Stimulated activated CD8-positive, alpha-beta memory T cell treated with anti-CD3 and anti-CD28 coated beads, Interleukin-4, amount 100 ng/mL, for 24 hours (primary cell): ENCODE measurements at regions not wholly inside any gene's neighbourhood (a gene's known extent, or its start where the extent isn't known, plus 50 kb on each side); places are given as distances from the start of the nearest gene placed in this dataset.

Source experiments
- DNase-seq: peaks from one replicate; pipeline ENCODE4 v3.0.0-alpha.2; 2020; ENCODE audit warnings: low read depth

DNA sequence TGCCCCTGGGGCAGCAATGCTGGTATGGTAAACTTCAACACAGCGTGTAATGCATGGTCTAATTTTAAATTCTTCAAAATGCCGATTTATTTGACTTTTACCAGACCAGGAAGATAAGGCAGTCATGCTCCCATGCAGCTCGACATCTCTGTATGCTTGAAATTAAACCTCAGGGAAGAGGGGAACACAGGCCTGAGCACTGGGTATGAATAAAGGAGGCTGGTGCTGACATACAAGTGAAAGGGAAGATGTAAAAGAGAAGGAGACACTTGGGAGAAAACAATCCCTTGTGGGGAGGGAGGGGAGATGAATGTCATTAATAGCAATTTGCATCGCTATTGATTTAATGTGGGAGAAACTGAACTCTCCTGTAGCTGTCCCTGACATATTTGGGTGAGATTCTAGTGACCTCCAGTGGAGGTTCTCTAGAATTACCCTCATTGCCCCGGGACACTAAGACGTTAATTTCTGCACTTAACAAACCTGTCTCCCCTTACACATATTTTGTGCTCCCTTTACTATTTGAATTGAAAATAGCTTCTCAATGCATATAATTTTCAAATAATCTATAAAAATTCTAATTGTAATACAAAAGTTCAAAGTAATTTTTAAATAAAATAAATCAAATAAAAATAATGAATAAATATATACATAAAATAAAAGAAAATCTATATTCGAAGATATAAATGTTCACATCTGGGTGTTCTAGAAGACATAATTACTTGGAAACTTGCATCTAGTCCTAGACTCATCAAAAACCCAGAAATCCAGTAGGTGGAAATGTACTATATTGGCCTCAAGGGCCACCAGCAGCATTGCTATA is 283.1 kb downstream of the LMX1A start:
- no peak for DNase-seq

DNA sequence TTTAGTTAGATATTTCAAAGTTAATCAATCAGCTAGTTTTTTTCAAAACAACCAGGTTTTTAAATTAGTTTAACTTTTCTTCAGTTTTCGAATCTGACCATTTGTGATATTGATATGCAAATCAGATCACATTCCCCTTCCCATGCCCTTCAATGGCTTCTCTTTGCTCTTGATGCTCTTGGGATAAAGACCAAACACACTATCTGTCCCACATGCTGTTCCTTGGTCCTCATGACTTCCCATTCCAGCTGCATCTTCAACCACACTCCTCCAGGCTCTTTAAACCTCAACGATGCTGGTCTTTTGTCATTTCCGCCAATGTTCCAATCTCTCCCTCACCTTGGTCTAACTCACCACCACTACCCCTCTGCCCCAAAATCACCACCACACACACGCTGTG is 285.8 kb downstream of the LMX1A start:
- no peak for DNase-seq

DNA sequence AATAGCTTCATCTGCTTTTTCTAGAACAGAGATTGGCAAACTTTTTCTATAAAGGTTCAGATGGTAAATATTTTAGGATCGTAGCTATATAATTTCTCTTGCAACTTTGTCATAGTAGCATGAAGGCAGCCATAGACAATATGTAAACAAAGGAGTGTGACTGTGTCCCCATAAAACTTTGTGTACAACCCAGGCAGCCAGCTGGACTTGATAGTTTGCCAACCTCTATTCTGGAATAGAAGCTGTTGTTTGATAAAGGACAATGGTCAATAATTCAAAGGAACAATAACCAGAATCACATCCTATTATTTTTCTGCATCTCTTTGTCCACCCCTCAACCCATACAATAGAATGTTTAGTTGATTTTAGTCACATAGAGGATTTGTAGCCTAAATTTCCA is 286.7 kb downstream of the LMX1A start:
- no peak for DNase-seq

DNA sequence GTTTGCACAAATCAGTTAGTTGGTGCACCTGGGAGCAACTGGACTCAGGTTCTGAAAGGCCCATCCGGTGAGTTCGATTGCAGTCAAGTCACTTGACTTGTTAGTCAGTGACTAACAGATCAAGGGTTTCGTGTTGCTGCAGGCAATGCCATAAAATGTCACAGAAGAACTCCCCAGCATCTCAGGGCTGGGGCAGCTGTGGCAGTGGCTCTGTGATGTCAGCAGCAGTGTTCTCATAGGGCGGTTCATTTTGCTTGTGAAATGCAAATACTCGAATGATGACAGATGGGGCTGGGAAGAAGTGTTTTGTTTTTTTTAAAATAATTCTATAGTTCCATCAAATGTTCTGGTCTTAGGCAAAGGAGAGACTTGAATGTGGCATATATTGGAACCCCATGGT is 287.8 kb downstream of the LMX1A start:
- DNase-seq = no peak

DNA sequence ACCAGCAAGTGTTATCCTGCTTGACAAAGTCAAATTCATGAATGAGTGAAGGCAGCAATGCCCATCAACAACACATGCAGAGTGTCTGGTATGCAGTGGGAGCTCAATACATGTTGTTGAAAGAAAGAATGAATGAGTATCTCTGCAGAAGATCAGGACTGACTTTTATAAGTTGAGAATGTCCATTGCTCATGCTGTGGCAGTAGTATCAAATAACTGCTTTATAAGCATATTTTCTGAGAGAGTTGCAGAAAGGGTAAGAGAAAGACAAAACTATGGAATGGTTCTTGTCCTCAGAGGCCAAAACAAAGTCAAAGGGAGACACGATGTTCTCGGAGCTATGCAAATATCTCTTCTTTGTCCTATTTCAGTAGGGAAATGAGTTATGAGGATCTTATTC is 288.7 kb downstream of the LMX1A start:
- DNase-seq = no peak

DNA sequence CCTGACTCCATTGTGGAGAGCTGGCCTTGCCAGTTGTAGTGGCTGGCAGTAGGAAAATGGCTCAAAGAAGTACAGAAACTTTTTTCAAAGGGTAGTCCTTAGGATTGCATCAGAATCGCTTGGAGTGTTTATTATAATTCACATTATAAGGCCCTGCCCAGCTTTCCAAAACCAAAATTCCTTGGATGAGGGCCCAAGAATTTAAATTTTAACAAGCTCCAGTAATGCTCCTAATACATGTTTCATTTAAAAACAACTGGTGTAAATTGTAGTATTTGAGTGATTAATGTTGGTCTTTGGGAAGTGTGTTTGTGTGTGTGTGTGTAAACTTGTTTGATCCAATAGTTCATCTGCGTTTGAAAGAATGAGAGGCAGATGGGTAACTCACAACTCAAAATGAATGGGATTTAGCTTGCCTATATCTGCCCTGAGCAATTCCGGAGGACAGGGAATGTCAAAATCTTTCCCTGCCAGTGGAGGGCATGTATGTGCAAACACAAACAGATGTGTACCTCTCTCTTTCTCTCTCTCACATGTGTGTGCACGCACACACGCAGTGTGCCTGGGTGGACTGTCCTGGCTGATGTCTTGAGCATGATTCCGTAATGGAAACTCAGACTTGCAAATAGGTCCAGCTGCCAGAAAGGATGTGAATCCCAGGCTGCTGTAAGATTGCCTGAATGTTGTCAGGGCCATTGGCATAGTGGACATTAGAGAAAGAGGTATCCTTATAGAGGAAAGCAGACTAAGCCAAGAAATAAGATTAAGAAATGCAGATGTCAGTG is 293.1 kb downstream of the LMX1A start:
- no peak for DNase-seq

DNA sequence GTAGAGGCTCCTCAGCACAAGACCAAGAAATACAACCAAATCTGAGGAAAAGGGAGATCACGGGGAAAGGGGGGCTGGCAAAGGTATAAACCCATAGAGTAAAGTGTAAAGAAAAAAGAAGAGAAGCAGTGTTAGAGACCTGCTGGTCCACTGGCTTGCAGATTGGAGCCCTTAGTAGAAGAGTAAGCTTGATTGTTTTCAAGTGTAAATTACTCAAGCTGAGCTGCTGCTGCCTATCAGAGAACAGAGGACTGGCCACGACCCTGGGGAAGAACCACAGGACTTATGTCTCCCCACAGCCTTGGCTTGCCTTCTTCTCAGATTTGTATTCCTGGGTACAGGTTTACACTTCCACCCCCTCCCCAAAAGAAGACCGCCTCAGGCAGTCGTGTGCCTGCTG is 294.2 kb downstream of the LMX1A start:
- no peak for DNase-seq

DNA sequence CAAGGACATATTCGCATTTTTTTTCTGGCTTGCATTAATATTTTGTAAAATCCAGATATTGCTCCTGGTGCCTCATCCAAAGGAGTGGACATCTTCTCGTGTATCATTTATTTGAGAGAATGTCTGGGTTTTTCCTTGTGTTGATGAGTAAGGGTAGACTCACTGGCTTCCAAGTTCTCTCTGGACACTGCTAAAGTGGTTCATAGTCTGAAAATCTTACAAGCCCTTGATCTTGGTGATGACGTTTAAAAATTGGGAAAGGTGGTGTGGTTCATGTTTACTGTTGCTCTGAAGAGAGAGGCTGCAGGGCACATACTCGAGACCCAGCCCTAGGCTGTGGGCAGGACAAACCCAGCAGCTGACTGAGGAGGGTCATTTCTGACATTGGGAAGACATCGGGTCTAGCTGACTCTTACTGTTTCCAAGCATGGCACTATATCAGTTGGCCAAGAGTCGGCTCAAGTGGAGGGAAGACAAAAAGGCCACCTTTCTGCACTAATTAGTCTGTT is 296.2 kb downstream of the LMX1A start:
- no peak for DNase-seq

DNA sequence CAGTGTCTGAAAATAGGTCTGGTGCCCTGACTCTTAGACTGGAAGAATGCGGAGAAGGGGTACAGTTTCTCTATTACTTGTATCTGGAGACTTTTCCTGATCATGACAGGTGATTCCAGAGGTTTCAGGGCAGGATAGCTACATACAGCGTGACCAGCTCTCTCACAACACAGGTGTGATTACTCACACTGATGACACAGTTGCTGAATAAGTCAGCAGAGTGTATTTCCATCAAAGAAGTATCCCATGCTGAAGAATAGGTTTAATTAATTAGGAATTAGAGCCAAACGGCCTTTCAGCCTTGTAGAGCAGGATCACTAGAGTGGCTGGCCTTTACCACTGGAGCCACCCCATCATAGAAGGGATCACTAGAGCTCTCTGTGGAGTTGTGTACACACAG is 298.6 kb downstream of the LMX1A start:
- DNase-seq = no peak

DNA sequence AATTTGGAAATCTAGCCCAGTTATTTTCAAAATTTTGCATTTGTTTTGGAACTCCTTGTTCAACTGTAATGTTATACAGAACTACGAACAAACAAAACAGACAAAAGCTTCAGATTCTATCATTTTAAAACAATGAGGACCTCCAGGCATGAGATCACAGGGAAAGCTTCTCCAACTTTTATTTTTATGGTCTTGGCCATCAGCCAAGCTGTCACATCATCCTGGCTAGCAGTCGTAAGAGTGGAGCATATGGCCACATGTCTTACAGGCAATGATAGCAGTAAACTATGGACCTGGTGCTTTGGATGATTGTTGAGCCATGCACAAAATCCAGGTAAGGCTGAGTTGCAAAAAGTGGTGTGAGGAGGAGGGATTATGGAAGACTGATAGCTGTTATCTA is 299.6 kb downstream of the LMX1A start:
- DNase-seq = no peak

DNA sequence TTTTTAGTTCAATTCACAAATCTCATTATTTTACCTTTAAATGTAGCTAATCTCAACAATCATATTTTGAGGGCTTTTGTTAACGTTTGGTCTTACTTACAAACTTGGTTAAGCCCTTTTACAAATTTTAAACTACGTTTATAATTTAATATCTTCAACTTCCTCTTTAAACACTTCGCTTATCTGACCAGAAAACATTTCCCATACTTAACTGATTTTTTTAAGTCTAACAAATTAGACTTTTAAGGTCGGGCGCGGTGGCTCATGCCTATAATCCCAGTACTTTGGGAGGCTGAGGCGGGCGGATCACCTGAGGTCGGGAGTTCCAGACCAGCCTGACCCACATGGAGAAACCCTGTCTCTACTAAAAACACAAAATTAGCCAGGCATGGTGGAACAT is 300.9 kb downstream of the LMX1A start:
- no peak for DNase-seq

DNA sequence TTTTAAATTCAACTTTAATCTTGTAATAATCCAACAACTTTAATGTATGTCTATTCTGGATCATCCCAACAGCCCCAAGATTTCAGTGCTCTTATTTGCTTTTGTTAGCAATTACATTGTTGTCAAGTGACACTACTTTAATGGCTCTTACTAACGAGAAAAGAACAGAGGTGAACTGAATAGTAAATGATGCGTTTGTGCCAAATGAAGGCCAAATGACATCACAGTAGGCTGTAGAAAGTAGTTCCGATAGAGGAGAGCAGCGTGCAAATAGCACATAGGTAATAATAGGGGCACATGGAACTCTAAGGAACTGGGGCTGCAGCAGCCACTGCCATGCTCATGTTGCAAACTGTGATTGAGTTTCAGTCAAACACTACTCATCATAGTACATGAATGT is 301.9 kb downstream of the LMX1A start:
- DNase-seq = no peak

DNA sequence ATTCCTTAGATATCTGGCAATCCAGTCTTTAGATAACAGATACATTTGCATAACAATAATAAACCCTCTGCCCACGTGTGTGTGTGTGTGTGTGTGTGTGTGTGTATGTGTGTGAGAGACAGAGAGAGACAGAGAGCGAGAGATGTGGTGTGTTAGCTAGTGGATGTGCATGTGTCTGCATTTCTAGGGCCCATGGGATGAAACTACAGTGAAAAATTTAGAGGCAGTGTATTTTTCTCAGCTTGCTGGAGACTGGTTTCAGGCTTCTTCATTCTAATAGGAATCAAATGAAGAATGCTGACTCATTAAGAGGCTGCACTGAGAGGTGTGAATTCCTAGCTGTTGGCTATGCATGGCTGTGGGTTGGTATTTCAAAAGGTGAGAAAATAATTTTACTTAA is 303.2 kb downstream of the LMX1A start:
- no peak for DNase-seq

DNA sequence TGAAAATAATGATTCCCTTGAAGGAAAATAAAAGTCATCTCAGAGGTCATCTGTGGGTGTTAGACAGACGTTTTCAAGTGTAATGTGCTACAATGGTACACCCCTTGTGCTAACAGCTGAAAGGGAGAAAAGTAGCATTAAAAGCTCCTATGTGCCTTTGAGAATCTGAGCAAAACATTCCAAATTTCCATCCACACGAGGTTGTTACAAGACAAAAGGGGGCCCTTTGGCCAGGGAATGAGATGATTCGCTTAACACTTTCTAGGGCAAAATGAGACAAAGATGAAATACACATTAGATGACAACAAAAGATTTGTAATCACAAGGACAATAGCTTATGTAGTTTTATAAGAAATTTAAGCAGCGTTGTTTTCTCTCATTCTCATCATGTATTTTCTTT is 303.6 kb downstream of the LMX1A start:
- DNase-seq = no peak

DNA sequence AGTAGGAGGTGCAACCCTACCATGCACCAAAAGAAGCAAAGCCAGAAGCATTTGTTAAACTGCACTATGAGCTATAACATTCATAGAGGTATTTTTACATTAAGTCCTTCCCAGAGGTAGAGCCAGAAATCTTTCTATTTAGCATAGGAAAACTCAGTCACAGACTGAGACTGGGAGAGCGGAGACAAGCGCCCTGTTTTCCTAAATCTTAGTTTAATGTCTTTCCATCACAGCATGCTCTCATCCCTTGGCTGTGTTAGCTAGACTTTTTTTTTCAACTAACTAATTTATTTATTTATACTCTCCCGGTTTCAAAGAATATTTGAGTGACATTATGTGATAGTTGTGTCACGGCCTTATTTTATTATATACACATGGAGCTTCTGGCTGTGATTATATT is 304.1 kb downstream of the LMX1A start:
- no peak for DNase-seq

DNA sequence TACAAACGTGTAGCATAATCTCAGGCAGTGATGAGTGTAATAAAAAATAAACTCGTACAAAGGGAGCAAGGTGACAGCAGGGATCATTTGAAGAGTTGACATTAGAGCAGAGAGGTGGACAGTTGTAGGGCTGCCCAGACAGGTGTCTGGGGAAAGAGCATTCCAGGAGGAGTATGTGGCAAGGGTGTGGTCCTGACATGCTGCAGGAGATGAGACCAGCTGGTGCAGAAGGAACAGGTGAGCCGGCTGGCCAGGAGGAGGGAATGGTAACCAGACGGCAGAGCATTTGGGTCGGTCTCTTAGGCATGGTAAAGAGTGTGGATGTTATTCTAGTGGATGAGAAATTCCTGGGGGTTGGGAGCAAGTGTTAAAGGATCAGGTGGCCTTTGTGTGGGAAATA is 306.3 kb downstream of the LMX1A start:
- no peak for DNase-seq

DNA sequence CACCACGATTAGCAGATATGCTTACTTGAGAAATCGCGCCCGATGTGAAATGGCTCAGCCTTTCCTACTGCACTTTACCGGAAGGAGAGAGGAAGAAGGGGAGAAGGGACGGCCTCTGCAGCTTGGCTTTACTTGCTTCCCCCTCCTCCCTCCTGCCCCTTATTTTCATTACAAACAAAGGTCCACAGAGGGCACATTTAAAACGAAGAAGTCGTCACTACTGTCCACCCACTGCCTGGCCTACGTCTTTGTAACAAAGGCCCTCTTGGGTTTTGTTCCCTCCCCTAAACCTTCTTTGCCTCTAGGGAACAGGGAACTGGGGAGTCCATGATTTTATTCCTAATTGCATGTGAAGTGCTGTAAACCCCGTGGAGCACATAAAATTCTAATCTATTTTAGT is 308.5 kb downstream of the LMX1A start:
- DNase-seq = no peak

DNA sequence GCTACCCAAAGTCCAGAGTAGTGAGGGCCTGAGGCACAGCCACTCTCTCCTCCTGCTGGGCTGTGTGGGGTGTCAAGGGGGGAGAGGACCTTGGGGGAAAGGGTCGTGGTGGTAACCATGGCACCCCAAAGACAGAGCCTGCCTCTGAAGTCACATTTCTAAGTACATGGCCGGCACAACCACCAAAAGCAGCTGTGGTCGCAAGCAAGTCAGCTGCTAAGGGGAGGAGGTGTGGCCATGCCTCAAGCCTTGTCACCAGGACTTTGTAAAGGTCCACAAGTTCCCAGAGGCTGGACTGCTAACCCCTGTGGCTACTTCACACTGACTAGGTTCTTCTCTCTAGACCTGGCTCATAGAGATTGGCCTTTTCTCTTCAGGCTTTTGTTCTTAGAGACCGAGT is 310.6 kb downstream of the LMX1A start:
- no peak for DNase-seq

DNA sequence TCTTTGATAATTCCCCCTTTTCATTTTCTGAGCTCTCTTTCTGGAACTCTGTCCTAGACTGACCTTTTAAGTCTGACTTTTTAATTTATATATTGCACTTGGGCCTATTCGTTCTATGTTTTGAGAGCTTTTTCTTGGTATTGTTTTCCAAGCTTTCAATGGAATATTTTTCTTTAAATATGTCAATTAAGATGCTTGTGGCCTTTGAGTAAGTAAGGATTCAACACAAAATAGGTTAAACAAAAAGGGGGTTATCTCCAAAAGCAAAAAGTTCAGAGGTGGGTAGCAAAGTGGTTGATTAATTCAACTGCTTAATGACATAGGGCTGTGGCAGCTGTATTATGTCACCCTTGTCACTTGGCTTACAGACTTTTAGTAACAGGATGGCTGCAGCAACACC is 315.9 kb downstream of the LMX1A start:
- no peak for DNase-seq

DNA sequence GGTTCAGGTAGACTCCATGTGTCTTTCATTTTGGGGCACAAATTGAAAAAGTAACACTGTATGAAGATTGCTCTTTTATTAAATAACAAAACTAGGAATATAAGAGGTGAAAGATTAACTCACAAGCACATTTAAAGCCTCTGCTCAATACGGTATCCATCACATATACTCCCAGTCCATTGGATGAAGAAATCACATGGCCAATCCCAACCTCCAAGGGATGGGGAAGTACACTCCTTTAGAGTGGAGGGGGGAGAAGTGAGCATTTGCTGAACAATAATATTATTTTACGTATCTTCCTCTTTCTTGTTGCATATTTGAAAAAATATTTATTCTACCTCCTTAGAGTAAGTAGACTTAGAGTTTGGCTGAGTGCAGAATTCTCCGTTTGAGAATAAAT is 316.5 kb downstream of the LMX1A start:
- no peak for DNase-seq

DNA sequence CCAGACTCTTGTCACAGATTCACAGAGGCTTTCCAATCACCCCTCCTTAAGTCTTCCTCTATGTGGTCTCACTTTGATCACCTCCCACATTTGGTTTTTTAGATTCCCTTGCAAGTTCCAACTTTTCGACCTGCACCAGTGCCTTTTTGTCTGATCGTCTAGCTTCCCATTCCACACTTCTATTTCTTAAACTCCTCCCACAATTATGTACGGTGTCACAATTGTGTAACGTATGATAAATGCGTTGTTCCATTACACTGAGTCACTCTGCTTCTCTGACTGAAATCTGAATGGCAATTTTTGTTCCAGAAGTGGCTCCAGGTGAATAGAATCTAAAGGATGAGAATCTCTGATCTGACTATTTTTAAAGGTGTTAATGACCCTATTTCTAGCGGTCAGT is 320.1 kb downstream of the LMX1A start:
- DNase-seq = no peak

DNA sequence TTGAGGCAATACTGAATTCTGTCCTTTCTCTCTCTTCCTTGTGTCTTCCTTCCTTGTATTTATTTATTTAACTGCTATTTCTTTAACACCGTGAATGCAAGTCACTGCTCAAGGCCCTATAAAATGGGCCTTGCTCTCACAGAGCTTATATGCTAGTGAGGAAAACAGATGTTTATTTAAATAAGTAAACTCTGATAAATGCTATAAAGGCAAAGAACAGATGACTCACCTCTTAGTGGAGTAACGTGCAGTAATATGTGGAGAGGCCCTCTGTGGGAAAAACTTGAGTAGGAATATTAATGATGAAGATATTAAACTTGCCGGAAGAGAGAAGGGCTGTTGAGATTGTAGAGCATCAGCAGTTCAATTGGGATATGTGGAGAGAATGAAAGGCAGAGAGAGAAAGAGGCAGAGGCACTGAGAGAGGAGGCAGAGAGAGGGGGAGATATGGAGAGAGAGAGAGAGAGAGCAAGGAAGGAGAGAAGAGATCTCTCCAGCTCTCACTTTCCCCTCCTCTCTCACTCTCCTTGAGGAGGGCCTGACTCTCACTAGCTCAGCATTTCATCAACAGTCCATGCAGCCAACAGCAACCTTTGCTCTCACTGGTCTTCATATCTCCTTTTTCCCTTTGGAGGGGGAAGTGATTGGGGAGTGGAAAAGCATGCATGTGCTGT is 322.2 kb downstream of the LMX1A start:
- DNase-seq = no peak

DNA sequence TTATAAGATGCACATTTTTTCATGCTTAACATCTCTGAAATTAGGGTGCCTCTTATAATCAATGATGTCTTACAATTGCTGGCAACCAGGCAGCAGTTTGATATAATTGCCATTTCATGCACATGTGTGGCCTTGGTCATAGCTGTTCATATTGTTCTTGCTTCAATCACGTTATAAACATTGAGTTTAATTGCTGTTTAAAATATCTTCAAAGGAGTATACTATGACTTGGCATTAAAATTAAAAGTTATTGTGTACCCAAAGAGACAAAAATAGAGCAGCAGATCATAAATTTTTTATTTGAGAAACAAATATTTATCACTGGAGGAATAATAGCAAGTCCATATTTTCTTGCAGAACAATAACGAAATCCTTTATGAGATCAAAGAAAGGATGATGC is 325.5 kb downstream of the LMX1A start:
- DNase-seq = no peak
